OCI-LY1 (cell line): ENCODE measurements at regions not wholly inside any gene's neighbourhood (a gene's known extent, or its start where the extent isn't known, plus 50 kb on each side); places are given as distances from the start of the nearest gene placed in this dataset.

Experiments used
- CTCF ChIP-seq: fragments of 200-600 bp; sonication (generic), shearing (Covaris generic); IDR thresholded peaks from 2 replicates; pipeline ENCODE4 v1.5.1; 2017; ENCODE audit warnings: mild to moderate bottlenecking, antibody characterized with exemption, low read length, moderate library complexity, mixed read lengths
- EZH2 ChIP-seq: fragments of 200-600 bp; sonication (generic), shearing (Covaris generic); IDR thresholded peaks from 2 replicates; pipeline ENCODE4 v1.8.0; 2017; ENCODE audit warnings: borderline replicate concordance, mixed run types, mild to moderate bottlenecking, antibody characterized with exemption, low read length, moderate library complexity, mixed read lengths

DNA sequence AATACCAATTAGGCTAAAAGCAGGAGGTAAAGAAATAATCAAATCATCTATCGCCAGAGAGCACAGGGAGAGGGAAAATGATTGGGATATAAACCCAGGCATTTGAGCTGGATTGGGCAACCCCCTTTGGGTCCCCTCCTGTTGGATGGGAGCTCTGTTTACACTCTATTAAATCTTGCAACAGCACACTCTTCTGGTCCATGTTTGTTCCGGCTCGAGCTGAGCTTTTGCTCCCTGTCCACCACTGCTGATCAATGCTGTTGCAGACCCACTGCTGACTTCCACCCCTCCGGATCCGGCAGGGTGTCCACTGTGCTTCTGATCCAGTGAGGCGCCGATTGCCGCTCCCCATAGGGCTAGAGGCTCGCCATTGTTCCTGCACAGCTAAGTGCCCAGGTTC is 493.8 kb downstream of the MATN1 start:
- TF ChIP-seq CTCF = no peak
- TF ChIP-seq EZH2 = no peak
